NCI-H446 treated with DMSO at 0.1 percent for 48 hours (cell line): ENCODE measurements at regions not wholly inside any gene's neighbourhood (a gene's known extent, or its start where the extent isn't known, plus 50 kb on each side); places are given as distances from the start of the nearest gene placed in this dataset.

Experiments
- DNase-seq: peaks from one replicate; lab custom pipeline; 2025; lab: John Stamatoyannopoulos, UW

DNA sequence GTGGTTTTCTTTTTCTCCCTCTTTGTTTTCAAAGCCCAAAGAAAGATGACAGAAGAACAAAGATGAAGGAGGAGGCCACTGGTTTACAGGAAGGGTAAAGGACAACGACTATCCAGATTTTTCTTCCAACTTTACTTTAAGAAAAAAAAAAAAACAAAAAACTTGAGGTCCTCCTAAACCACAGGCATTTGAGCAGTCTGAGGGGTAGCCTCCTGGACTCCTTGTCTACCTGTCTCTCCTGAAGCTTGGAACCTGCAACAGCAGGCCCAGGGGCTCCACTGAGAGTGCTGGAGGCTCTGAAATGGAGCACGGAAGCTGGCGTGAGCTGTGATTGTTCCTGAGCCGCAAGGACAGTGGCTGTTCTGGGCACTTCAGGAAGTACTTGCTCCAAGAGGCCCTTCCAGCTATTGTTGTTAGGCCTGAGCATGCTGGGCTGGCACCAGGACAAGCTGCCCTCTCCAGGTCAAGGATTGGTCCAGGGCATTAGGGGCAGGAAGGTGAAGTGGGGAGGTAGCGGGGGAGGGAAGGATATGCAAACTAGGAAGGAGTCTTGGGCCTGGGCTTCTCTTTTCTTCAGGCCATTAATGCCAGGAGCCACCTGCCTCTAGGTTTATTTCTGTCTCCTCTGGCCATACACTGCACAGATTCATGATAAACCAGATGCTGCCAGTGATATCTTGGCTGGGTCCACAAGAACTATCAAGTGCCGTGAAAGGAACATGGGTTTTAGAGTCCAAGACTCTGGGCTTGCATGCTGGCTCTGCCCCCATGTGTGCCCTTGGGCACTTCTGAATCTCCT is 147.3 kb downstream of the CCDC34 start:
- peak; percentile 64 for DNase-seq

DNA sequence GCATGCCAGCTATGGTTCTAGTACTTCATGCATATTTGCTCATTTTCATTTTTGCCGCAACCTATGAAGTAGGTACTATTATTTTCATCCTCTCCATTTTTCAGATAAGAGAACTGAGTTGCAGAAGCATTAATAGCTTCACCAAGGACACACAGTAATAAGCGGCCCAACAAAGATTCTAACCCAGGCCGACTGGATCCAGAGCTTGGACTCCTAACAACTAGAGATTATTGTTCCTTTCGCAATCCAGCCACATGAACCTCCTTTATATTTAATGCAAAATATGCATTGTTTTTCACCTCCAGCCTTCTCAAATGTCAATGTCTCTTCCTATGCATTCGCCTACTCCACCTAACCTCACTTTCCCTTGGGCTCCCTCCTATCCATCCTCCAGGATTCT is 148.3 kb downstream of the CCDC34 start:
- DNase-seq = no peak

DNA sequence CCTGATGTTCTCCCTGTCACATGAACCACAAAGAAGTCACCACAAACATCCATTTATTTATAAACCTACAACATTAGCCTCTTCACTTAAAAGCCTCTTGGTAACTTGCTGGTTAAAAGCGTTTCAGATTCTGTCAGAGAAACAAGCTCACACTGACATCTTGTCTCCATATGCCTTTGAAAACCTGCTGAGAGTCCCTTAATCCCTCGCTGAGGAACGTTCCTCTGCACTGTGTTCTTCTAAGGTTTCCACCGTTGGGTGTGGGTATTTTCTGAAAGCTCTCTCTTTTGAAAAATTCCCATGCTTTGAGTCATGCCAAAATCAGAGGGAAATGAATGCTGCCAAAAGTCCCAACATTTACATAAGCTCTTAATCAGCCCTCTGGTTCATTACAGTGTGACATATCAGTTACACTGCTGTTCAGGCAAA is 149.8 kb downstream of the CCDC34 start:
- peak; percentile 62 for DNase-seq

DNA sequence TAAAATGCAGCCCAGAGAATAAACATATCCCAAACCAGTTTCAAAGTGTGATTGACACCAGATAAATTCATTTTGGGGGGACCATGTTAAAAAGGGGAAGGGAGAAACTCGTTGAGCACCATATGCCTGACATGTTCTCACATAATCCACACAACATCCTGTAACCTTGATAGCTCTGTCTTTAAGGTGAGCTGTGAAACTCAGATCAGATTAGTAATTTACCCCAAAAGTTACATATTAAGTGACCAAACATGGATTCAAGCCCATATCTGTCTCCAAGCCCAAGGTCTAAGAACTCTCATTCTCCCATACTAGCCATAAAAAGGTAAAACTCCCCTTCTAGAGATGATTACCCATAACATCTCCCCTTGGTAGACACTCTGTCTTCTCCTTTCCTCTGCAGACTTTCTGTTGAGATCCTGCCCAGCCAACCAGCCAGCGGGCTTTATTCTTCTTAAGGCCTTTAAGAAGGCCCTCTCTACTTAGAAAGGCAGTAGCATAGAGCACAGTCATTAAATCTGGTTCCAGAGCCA is 150.7 kb downstream of the CCDC34 start:
- no peak for DNase-seq

DNA sequence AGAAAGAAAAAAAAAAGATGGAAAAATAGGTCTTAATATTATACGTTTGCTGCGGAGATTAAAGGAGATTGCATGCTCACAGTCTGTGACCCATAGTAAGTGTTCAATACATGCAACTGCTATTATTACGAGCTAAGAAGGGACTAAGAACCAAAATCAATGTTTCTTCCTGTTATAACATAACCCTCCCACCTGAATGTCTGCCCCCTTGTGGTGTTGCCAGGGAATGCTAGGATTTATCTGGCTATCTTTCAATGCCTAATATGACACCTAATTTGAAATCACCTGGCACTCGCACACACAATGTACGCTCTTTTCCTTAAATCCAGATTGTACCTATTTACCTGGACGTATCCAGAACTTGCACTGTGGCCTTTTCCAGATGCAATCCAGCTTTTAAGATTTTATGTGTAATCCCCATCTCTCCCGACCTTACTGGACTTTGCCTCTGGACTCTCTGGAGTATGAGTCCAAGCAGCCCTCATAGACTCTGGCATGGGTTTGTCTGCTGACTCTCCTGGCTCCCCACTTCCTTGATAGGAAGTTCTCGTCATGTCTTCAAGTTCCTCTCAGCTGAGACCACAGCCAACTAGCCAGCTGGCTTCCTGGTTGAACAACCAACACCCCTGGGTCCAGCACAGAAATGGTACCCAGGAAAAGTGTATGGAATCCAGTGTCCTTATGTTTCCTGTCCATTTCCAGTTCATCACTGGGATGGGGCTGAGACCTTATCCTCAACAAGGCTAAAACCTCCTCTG is 151.5 kb downstream of the CCDC34 start:
- no peak for DNase-seq

DNA sequence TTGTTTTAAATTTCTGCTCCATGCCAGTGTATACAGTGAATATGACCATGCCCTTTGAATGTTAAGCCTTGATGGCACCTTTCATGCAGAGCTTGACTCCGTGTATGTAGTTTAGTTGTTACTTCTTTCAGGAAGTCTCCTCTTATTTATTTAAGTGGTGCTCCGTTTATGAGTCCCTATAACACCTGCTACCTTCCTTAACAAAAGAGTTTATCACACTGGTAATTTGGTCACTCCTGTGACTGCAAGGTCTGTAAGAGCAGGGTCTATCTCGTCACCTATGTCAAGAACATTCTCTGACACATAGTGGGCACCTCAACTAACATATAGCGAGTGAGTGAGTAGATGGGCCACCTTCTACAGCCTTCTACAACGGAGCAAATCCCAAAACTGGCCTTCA is 152.5 kb downstream of the CCDC34 start:
- DNase-seq = no peak

DNA sequence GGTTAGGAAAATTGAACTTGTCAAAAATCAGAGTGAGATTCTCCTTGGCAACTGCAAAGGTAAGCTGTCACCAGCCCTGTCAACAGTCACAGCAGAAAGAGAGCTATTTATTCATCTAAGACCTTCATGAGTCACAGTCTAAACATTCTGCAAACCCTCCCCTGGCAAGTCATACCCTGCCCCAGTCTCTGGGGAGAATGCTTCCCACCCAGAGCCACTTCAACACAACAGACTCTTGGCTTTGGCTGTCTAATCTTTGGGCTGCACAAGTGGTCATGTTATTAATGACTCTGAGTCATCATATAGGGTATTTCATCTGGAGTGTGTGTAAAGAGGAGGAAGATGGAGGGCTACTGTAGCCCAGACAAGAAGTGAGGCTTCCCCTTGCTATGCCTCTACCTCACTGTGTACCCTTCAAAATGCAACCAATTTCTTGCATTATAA is 153.4 kb downstream of the CCDC34 start:
- DNase-seq = peak; percentile 98

DNA sequence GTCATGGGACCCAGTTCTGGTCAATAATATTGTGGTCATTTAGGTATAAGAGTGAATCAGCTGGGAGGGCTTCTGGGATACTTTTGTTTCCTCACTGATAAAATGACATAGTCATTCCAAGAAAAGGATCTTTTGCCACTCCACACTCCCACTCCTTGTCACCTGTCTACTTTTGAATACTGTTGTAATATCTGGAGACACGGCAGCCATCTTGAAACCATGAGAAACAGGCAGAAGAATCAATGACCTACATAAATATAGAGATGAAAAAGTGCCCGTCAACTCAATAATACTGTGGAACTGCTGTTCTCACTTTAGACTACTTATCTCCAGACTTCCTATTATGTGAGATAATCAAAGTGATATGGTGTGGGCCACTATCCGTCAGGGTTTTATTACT is 154.2 kb downstream of the CCDC34 start:
- DNase-seq = no peak

DNA sequence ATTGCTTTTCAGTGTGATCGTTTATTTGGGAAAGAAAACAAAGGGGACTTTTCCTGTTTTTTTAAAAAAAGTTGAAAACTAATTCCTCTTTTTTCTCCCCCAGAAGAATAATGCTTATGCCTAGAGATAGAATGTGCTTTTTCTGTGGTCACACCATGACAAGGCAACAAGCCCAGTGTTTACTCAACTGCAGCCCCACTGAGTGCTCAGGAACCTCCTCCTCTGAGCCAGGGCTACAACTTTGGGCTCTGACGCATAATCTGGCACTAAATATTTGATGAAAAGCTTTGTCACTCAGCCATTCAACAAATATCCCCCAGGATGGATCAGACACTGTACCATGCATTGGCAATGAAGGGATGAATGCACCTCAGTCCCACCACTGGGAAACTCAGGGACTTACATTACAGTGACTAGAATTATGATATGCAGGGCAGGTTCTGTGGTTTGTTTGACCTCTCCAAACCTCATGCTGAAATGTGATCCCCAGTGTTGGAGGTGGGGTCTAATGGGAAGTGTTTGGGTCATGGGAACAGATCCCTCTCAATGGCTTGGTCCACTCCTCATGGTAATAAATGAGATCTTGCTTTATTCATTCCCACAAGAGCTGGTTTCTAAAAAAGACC is 155.9 kb downstream of the CCDC34 start:
- no peak for DNase-seq

DNA sequence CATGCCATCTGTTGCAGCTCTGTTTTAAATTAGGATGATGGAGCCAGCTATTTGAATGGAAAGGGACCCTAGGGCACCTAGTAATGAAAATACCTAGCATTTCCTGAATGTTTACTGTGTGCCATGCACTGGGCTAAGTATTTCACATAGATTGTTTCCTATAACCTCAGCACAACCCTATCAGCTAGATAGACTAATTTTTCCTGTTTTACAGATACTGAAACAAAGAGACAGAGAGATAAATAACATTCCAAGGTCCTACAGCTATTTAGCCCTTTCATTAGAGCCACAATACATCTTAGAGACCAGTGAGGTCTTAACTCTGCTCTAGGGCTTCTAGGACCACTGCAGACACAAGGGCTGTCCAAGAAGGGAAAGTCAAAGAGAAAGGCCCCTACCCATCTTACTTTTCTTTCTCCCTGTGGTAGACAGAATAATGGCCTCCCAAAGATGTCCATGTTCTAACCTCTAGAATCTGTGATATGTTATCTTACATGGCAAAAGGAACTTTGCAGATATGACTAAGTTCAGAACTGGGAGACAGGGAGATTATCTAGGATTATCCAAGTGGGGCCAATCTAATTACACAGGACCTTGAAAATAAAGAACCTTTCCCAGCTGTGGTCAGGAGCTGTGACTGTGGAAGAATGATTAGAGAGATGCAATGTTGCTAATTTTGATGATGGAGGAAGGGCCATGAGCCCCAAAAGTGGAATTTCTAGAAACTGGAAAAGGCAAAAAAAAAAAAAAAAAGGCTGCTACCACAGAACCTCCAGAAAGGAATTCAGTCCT is 157.0 kb downstream of the CCDC34 start:
- no peak for DNase-seq

DNA sequence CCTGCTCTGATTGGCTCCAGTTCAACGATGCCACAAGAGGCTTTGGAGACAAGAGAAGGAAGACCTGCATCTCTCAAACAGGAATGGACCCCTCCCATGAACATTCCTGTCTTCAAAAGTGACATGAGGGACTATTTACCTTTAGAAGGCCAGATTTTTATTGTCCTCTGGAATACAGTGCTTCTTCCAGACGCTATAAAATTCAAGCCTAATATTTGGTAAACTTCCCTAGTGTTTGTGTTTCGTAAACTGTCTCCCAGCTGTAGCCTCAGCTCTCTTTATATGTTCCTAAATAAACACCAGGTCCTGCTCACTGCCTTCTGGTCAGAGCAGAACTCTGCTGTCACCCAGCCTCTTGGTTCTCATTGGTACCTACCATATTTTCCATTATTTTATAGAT is 157.8 kb downstream of the CCDC34 start:
- DNase-seq = no peak

DNA sequence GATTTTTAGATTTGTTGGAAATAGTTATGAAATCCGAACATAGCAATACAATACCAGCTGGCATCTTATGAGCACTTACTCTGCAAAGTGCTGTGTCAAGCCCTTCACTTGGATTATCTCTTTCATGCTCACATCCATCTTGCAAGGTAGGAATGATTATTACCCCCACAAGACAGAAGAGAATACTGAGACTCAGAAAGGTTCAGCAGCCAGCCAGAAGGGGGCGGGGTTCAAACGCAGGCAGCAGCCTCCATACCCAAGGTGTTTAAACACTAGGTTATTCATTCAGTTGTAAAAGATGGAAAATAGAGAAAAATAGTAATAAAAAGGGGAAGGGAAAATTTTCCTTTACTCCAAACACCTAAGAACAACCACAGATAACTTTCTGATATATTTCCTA is 158.5 kb downstream of the CCDC34 start:
- DNase-seq = no peak

DNA sequence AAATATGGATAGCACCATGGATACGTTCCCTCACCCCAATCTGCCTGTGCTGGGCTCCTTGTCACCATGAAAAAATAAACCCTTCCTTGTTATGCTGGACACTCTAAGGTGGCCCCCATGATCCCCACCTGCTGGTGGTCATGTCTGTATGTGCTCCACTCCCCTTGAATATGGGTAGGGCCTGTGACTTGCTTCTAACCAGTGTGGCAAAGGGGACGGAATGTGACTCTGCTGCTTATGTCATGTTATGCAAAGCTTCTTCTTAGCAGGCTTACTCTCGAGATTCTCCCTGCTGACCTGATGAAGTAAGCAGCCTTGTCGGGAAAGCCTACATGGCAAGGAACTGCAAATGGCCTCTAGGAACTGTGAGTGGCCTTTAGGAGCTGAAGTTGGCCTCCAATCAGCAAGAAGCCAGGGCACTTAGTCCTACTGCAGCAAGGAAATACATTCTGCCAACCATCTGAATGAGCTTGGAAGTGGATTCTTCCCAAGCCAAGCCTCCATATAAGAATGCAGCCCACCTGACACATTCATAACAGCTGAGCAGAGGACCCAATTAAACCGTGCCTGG is 159.9 kb downstream of the CCDC34 start:
- no peak for DNase-seq

DNA sequence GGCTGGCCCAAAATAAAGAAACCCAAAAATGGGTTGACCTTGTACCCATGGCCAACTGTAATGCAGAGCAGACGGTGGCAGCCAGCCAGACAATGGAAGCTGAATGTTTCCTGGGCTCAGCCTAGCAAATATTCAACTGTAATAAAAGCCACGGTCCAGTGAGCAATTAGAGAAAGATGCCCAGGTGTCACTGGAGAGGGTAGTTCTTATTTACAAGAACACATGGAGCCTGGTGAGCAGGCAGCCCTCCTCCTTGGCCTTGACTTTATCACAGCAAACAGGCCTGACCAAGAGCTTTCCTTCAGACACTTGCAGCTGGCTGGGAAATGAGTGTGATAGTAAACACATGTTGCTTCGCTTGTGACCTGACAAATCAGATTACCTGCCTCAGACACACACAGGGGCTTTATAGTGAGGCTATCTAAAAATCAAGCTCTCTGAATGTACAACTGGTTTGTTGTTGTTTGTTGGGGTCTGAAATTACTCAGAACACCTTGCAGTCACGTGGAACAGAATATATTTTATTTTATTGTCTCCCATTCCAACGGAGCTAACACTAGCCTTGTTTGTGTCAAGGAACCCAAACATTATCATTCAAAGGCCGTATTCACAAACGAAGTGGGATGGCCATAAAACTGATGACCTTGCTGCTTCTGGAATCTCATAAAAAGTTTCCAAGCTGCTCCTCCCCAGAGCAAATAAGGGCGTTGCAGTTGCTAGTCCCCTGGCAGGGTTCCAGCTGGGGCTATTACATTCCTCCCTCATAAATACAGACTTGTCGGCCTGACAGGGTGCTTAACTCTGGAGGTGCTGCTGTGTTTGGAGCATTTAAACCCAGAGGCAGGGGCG is 161.1 kb downstream of the BBOX1 start:
- peak; percentile 36 for DNase-seq

DNA sequence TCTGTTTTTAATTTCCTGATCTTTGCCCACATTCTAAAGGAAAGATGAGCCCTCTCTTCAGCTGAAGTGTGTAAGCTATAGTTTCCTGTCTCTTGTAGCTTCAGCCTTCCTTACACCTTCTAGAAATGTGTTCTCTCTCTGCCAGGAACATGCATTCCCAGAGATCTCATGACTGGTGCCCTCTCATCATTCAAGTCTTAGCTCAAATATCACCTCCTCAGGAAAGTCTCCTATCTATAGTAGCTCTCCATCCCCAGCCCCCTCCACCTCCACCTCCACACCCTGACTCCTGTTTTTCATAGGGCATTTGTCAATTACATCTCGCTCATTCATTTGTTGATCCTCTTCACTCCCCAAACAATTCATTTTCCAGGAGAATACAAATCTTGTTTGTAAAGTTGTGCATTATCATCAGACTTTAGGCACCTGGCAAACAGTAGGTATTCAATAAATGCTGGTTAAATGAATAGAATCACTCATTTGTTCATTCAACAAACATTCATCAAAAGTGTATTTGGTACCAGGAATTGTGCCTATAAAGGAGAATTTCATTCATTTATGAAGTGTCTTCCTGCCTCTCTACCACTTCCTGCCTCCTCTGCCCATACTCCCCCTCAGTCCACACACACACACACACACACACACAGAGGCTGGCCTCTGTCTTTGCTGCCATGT is 160.3 kb downstream of the BBOX1 start:
- DNase-seq = no peak

DNA sequence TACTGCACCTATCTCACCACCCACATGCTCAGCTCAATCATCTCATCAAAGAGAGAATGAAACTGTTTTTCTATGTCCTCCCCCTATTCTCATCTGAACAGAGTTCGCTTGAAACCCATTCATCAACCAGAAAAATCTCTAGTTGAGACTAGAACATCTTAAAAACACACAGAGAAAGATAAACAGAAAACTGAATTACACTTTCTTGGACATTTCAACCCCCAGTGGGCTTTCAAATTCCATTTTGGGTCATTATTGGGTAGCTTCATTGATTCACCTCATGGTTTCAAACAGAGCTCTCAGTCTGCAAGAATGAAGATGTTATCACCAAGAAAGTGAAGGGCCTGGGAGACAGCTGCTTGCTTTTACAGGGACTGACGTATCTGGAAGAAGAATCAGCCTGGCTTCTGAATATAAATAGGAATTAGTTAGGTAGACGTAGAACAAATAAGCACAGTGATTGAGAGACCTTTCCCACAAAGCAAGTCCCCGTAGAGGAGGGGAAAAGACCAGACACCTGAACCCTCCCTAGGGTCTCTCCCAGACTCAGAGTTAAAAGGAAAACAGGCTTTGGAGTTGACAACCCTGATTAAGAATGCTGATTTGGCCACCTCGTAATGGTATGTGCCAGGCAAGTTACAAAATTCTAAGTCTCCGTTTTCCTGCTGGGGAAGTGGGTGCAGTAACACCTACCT is 155.7 kb downstream of the BBOX1 start:
- DNase-seq = no peak

DNA sequence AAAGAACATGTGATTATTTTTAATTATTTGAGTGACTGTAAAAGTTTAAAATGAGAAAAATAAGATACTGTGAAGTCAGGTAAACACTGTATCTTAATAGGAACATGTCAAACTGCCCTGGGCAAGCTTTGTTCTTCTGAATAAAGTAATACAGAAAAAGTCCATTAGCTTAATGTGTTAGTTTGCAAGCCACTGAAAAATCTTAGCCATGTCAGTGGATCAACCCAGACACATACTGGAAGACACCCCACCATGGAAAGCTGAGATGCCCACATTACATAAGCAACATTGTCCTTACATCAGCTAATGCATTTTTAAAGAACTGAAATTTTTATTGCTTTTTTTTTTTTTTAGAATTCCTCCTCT is 155.2 kb downstream of the BBOX1 start:
- DNase-seq = no peak

DNA sequence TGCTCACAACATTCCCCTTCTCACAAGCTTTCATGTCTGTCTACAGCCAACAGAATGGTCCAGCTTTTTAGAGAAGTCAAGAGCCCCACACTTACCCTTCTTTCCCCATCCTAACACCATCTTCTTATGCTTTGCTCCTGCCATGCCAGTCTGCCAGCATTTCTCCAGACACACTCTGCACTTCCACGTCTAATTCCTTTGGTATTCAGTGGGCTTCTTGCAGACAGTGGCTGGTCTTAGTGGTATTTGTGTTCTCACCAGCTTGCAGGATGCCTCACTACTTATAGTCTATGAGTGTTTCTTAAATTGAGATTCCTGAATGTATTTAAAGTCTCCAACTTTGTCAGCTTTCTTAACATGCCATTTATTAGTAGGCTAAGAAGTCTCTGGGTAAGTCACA is 154.4 kb downstream of the BBOX1 start:
- DNase-seq = no peak

DNA sequence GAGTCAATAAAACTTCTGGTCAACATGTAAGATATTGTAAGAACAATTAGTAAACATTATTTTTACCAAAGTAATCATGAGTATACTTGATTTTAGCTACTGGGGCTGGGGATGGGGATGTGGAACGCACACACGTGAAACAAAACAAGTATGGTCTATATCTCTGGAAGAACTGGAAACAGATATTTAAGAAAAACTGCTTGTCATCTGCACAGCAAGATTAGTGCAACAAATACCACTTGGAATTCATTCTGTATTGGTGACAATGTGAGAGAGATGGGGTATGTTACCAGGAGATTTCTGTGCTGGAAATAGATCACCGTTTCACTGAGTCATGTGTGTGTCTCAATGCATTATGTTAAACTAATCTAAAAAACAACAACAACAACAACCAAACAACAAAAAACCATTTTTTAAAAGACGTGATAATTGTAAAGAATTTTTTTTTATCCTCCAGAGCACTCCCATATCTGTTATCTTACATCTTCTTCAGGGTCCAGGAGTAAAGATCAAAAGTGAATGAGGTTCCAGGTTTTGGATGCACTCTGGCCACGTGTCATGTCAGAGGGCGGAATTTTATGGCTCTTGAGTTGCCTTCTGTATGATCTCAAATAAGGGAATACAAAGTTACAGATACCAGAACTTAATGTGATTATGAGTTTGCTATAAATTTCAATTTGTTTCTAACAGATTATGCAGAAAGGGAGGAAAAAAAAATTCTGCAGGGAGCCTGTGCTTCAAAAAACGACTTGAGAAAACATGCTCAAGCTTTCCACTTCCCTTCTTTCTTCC is 153.0 kb downstream of the BBOX1 start:
- no peak for DNase-seq
